ENCODE measurements at regions not wholly inside any gene's neighbourhood (a gene's known extent, or its start where the extent isn't known, plus 50 kb on each side); places are given as distances from the start of the nearest gene placed in this dataset.

GRCh38 chr4:111228874-111229273 is 606.0 kb upstream of the PITX2 start:
- H4K20me1 ChIP-seq (ENCODE audit: insufficient read depth) = no peaks in the 10 kb centered on the region
- no peaks in the 10 kb centered on the region for H3K79me2 ChIP-seq (ENCODE audit: insufficient read depth, low read depth)
- H3K4me3 ChIP-seq (IDR thresholded peaks at IDR 0.05; ENCODE audit: insufficient read depth, low read depth, low read length) = no peak overlapping the region
- no peak overlapping the region for H2AFZ ChIP-seq (ENCODE audit: low read depth)
- no peaks in the 10 kb centered on the region for H3K27me3 ChIP-seq (ENCODE audit: insufficient read depth, low read depth)
- no peak for TF ChIP-seq CTCF (conservative IDR thresholded peaks at IDR 0.05; ENCODE audit: low read depth, low read length)
- H3K27ac ChIP-seq = no peak overlapping the region
- H3K9ac ChIP-seq = no peak overlapping the region
- H3K4me2 ChIP-seq = no peak overlapping the region
- no peaks in the 10 kb centered on the region for H3K36me3 ChIP-seq (ENCODE audit: insufficient read depth)
- H3K4me1 ChIP-seq (ENCODE audit: low read depth, poor library complexity, severe bottlenecking) = peaks cover 3% of the 10 kb centered on the region

GRCh38 chr4:111230265-111230664 is 607.4 kb upstream of the PITX2 start:
- peaks cover 3% of the 10 kb centered on the region for H3K4me1 ChIP-seq (ENCODE audit: low read depth, poor library complexity, severe bottlenecking)
- H2AFZ ChIP-seq (ENCODE audit: low read depth) = no peak overlapping the region
- H3K4me2 ChIP-seq = no peak overlapping the region
- no peaks in the 10 kb centered on the region for H3K36me3 ChIP-seq (ENCODE audit: insufficient read depth)
- H3K79me2 ChIP-seq (ENCODE audit: insufficient read depth, low read depth) = no peaks in the 10 kb centered on the region
- no peak overlapping the region for H3K4me3 ChIP-seq (IDR thresholded peaks at IDR 0.05; ENCODE audit: insufficient read depth, low read depth, low read length)
- no peak overlapping the region for H3K9ac ChIP-seq
- H3K27me3 ChIP-seq (ENCODE audit: insufficient read depth, low read depth) = no peaks in the 10 kb centered on the region
- no peaks in the 10 kb centered on the region for H4K20me1 ChIP-seq (ENCODE audit: insufficient read depth)
- TF ChIP-seq CTCF (conservative IDR thresholded peaks at IDR 0.05; ENCODE audit: low read depth, low read length) = no peak
- no peak overlapping the region for H3K27ac ChIP-seq

GRCh38 chr4:111231281-111231680 is 608.4 kb upstream of the PITX2 start:
- Histone ChIP-seq H3K9ac (no peak overlapping the region), H3K27me3 (ENCODE audit: insufficient read depth, low read depth) (no peaks in the 10 kb centered on the region), H3K36me3 (ENCODE audit: insufficient read depth) (no peaks in the 10 kb centered on the region), H4K20me1 (ENCODE audit: insufficient read depth) (no peaks in the 10 kb centered on the region), H3K4me1 (ENCODE audit: low read depth, poor library complexity, severe bottlenecking) (peaks cover 3% of the 10 kb centered on the region), H3K79me2 (ENCODE audit: insufficient read depth, low read depth) (no peaks in the 10 kb centered on the region), H3K4me2 (no peak overlapping the region), H3K27ac (no peak overlapping the region), H2AFZ (ENCODE audit: low read depth) (no peak overlapping the region), H3K4me3 (IDR thresholded peaks at IDR 0.05; ENCODE audit: insufficient read depth, low read depth, low read length) (no peak overlapping the region)
- no peak for TF ChIP-seq CTCF (conservative IDR thresholded peaks at IDR 0.05; ENCODE audit: low read depth, low read length)

- no peak overlapping the region for H2AFZ ChIP-seq (ENCODE audit: low read depth)
These were observed 612.1 kb upstream of the PITX2 start for GRCh38 chr4:111234939-111235338.

More at GRCh38 chr4:111234939-111235338, 612.1 kb upstream of the PITX2 start:
- Histone ChIP-seq H3K4me2 (no peak overlapping the region), H3K27me3 (ENCODE audit: insufficient read depth, low read depth) (no peaks in the 10 kb centered on the region), H3K9ac (no peak overlapping the region), H3K79me2 (ENCODE audit: insufficient read depth, low read depth) (no peaks in the 10 kb centered on the region), H3K36me3 (ENCODE audit: insufficient read depth) (no peaks in the 10 kb centered on the region), H3K4me3 (IDR thresholded peaks at IDR 0.05; ENCODE audit: insufficient read depth, low read depth, low read length) (no peak overlapping the region), H3K4me1 (ENCODE audit: low read depth, poor library complexity, severe bottlenecking) (peaks cover 3% of the 10 kb centered on the region), H3K27ac (no peak overlapping the region), H4K20me1 (ENCODE audit: insufficient read depth) (no peaks in the 10 kb centered on the region)
- TF ChIP-seq CTCF (conservative IDR thresholded peaks at IDR 0.05; ENCODE audit: low read depth, low read length) = no peak
